ENCODE measurements at regions not wholly inside any gene's neighbourhood (a gene's known extent, or its start where the extent isn't known, plus 50 kb on each side); places are given as distances from the start of the nearest gene placed in this dataset.

- TF ChIP-seq CTCF (IDR thresholded peaks at IDR 0.05; ENCODE audit: unreplicated experiment) = no peak
- H3K27me3 Mint-ChIP-seq (ENCODE audit: unreplicated experiment) = peaks cover 1% of the 10 kb centered on the region
- DNase-seq (ENCODE audit: low spot score) = no peak
Measured at GRCh38 chr3:137906985-137907649, 102.8 kb upstream of the CLDN18 start.

GRCh38 chr3:137924628-137925027 is 85.3 kb upstream of the CLDN18 start:
- no peak for TF ChIP-seq CTCF (IDR thresholded peaks at IDR 0.05; ENCODE audit: unreplicated experiment)
- H3K4me1 Mint-ChIP-seq (ENCODE audit: unreplicated experiment) = no peaks in the 10 kb centered on the region
- H3K4me3 Mint-ChIP-seq (ENCODE audit: unreplicated experiment) = no peak overlapping the region
- H3K27ac Mint-ChIP-seq (ENCODE audit: unreplicated experiment) = no peak overlapping the region
- no peaks in the 10 kb centered on the region for H3K36me3 Mint-ChIP-seq (ENCODE audit: low read depth, unreplicated experiment)
- no peaks in the 10 kb centered on the region for H3K9me3 Mint-ChIP-seq (ENCODE audit: unreplicated experiment)
- no peaks in the 10 kb centered on the region for H3K27me3 Mint-ChIP-seq (ENCODE audit: unreplicated experiment)
- no peak for DNase-seq (ENCODE audit: low spot score)

More at GRCh38 chr3:137906985-137907649, 102.8 kb upstream of the CLDN18 start:
- Mint-ChIP-seq H3K4me3 (ENCODE audit: unreplicated experiment) (no peak overlapping the region), H3K4me1 (ENCODE audit: unreplicated experiment) (no peaks in the 10 kb centered on the region), H3K36me3 (ENCODE audit: low read depth, unreplicated experiment) (no peaks in the 10 kb centered on the region), H3K27ac (ENCODE audit: unreplicated experiment) (no peak overlapping the region), H3K9me3 (ENCODE audit: unreplicated experiment) (no peaks in the 10 kb centered on the region)

GRCh38 chr3:137925080-137925479 is 84.9 kb upstream of the CLDN18 start:
- H3K9me3 Mint-ChIP-seq (ENCODE audit: unreplicated experiment) = no peaks in the 10 kb centered on the region
- TF ChIP-seq CTCF (IDR thresholded peaks at IDR 0.05; ENCODE audit: unreplicated experiment) = no peak
- H3K27ac Mint-ChIP-seq (ENCODE audit: unreplicated experiment) = no peak overlapping the region
- DNase-seq (ENCODE audit: low spot score) = no peak
- no peak overlapping the region for H3K4me3 Mint-ChIP-seq (ENCODE audit: unreplicated experiment)
- H3K36me3 Mint-ChIP-seq (ENCODE audit: low read depth, unreplicated experiment) = no peaks in the 10 kb centered on the region
- no peaks in the 10 kb centered on the region for H3K4me1 Mint-ChIP-seq (ENCODE audit: unreplicated experiment)
- H3K27me3 Mint-ChIP-seq (ENCODE audit: unreplicated experiment) = no peaks in the 10 kb centered on the region

GRCh38 chr3:137926991-137927390 is 83.0 kb upstream of the CLDN18 start:
- no peak for DNase-seq (ENCODE audit: low spot score)
- Mint-ChIP-seq H3K4me3 (ENCODE audit: unreplicated experiment) (no peak overlapping the region), H3K27ac (ENCODE audit: unreplicated experiment) (no peak overlapping the region), H3K4me1 (ENCODE audit: unreplicated experiment) (peaks cover 1% of the 10 kb centered on the region), H3K9me3 (ENCODE audit: unreplicated experiment) (no peaks in the 10 kb centered on the region), H3K27me3 (ENCODE audit: unreplicated experiment) (no peaks in the 10 kb centered on the region), H3K36me3 (ENCODE audit: low read depth, unreplicated experiment) (no peaks in the 10 kb centered on the region)
- no peak for TF ChIP-seq CTCF (IDR thresholded peaks at IDR 0.05; ENCODE audit: unreplicated experiment)

- no peaks in the 10 kb centered on the region for H3K36me3 Mint-ChIP-seq (ENCODE audit: low read depth, unreplicated experiment)
- no peak for TF ChIP-seq CTCF (IDR thresholded peaks at IDR 0.05; ENCODE audit: unreplicated experiment)
- DNase-seq (ENCODE audit: low spot score) = no peak
- no peak overlapping the region for H3K4me3 Mint-ChIP-seq (ENCODE audit: unreplicated experiment)
- H3K27me3 Mint-ChIP-seq (ENCODE audit: unreplicated experiment) = peaks cover 2% of the 10 kb centered on the region
- H3K27ac Mint-ChIP-seq (ENCODE audit: unreplicated experiment) = no peak overlapping the region
- H3K9me3 Mint-ChIP-seq (ENCODE audit: unreplicated experiment) = no peaks in the 10 kb centered on the region
- peaks cover 2% of the 10 kb centered on the region for H3K4me1 Mint-ChIP-seq (ENCODE audit: unreplicated experiment)
Measured at GRCh38 chr3:137930976-137931375, 79.0 kb upstream of the CLDN18 start.
